ENCODE measurements at regions not wholly inside any gene's neighbourhood (a gene's known extent, or its start where the extent isn't known, plus 50 kb on each side); places are given as distances from the start of the nearest gene placed in this dataset.

DNA sequence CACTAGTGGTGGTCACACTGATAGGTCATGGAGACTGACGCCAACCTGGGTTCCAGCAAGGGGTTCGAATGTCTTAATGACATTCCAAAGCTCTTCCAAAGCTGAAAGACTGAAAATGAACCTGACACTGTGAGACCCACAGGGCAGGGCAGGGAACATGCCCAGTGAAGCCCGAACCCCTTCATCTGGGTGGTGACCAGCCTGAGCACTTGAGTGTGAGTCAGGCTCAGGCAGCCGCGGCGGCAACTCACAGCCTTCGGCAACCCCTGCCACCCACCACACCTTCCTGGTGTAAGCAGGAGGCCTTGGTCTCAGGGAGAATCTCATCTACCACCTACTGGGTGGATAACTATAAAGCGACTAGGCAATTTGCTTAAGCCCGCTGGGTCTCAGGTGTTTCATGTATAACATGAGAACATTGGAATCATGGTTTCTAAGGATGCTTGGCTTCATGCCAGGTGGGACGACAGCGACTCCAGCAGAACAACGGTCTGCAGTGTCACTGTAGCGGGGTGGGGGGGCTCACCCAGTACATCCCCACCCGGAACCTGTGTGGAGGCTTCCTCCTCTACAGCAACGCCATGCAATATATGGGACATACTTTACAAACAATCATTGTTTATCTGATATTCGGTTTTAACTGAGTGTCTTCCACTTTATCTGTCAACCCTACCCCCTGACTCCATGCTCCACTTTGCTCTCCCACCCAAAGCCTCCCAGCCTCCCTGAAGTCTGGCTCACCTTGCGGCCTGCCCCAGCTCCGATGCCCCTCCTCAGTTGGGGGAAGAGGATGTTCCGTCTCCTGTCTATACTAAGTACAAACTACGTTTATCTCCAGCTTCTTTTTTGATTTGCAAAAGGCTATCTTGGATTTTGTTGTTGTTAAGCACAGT, 125.0 kb upstream of the MEF2A start:
- no peak overlapping the region for H3K4me3 ChIP-seq (ENCODE audit: severe bottlenecking)
- no peak overlapping the region for H3K27ac ChIP-seq (ENCODE audit: poor library complexity, severe bottlenecking)
- H3K4me1 ChIP-seq (ENCODE audit: insufficient read depth, poor library complexity, severe bottlenecking): peaks cover 13% of the 10 kb centered on the region
- H3K27me3 ChIP-seq (ENCODE audit: insufficient read depth, poor library complexity, severe bottlenecking): no peaks in the 10 kb centered on the region
- DNase-seq (ENCODE audit: low spot score) (peak; percentile 67), ATAC-seq (ENCODE audit: low read depth) (no peak)
- no peaks in the 10 kb centered on the region for H3K9me3 ChIP-seq (ENCODE audit: severe bottlenecking)
- TF ChIP-seq, protein P1, sequence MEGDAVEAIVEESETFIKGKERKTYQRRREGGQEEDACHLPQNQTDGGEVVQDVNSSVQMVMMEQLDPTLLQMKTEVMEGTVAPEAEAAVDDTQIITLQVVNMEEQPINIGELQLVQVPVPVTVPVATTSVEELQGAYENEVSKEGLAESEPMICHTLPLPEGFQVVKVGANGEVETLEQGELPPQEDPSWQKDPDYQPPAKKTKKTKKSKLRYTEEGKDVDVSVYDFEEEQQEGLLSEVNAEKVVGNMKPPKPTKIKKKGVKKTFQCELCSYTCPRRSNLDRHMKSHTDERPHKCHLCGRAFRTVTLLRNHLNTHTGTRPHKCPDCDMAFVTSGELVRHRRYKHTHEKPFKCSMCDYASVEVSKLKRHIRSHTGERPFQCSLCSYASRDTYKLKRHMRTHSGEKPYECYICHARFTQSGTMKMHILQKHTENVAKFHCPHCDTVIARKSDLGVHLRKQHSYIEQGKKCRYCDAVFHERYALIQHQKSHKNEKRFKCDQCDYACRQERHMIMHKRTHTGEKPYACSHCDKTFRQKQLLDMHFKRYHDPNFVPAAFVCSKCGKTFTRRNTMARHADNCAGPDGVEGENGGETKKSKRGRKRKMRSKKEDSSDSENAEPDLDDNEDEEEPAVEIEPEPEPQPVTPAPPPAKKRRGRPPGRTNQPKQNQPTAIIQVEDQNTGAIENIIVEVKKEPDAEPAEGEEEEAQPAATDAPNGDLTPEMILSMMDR (IDR thresholded peaks at IDR 0.05; ENCODE audit: poor library complexity, severe bottlenecking): no peak
- H3K36me3 ChIP-seq (ENCODE audit: low read depth): no peaks in the 10 kb centered on the region

DNA sequence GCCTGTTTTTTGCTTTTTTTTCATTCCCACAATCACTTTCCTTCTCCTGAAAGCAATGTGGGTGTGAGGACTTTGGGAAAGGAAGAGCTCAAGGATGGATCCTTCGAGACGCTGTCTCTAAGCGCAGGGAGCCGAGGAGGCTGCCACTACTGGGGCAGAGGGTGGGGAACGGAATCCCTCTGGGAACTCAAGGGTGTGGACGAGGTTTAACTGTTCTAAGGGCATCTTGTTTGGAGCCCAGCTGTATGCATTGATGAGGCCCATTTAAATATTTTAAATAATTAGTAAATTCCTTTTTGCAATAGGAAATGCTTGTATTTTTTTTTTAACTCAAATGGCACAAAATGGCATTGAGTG, 124.4 kb upstream of the MEF2A start:
- H3K36me3 ChIP-seq (ENCODE audit: low read depth): no peaks in the 10 kb centered on the region
- no peaks in the 10 kb centered on the region for H3K27me3 ChIP-seq (ENCODE audit: insufficient read depth, poor library complexity, severe bottlenecking)
- H3K4me3 ChIP-seq (ENCODE audit: severe bottlenecking): no peak overlapping the region
- TF ChIP-seq, protein P1 (IDR thresholded peaks at IDR 0.05; ENCODE audit: poor library complexity, severe bottlenecking): no peak
- DNase-seq (ENCODE audit: low spot score) (no peak), ATAC-seq (ENCODE audit: low read depth) (no peak)
- H3K27ac ChIP-seq (ENCODE audit: poor library complexity, severe bottlenecking): no peak overlapping the region
- peaks cover 13% of the 10 kb centered on the region for H3K4me1 ChIP-seq (ENCODE audit: insufficient read depth, poor library complexity, severe bottlenecking)
- H3K9me3 ChIP-seq (ENCODE audit: severe bottlenecking): no peaks in the 10 kb centered on the region

DNA sequence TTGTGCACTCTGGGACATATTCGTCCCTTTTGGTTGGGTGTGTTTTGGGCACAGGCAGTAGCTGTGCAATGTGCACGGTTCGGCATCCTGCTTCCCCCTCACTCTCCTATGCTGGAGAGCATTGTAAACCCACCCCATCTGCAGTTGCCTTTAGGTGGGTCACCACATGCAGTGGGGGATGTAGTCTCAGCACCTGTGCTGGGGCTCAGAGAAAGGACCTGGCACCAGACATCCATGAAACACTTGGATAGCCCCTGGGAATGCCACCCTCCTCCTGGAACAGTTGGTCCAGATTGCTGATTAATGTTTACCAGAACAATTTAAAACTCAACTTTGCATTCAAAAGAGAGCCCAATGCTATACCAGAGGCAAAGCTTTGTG, 123.9 kb upstream of the MEF2A start:
- Histone ChIP-seq H3K9me3 (ENCODE audit: severe bottlenecking) (no peaks in the 10 kb centered on the region), H3K27ac (ENCODE audit: poor library complexity, severe bottlenecking) (peak overlapping the region; percentile 17), H3K4me3 (ENCODE audit: severe bottlenecking) (no peak overlapping the region), H3K27me3 (ENCODE audit: insufficient read depth, poor library complexity, severe bottlenecking) (no peaks in the 10 kb centered on the region), H3K4me1 (ENCODE audit: insufficient read depth, poor library complexity, severe bottlenecking) (peaks cover 13% of the 10 kb centered on the region), H3K36me3 (ENCODE audit: low read depth) (no peaks in the 10 kb centered on the region)
- TF ChIP-seq, protein P1 (IDR thresholded peaks at IDR 0.05; ENCODE audit: poor library complexity, severe bottlenecking): no peak
- ATAC-seq (ENCODE audit: low read depth) (no peak), DNase-seq (ENCODE audit: low spot score) (no peak)

GRCh38 chr15:99442252-99442897, 123.4 kb upstream of the MEF2A start:
- peaks cover 13% of the 10 kb centered on the region for H3K4me1 ChIP-seq (ENCODE audit: insufficient read depth, poor library complexity, severe bottlenecking)
- H3K27me3 ChIP-seq (ENCODE audit: insufficient read depth, poor library complexity, severe bottlenecking): no peaks in the 10 kb centered on the region
- H3K27ac ChIP-seq (ENCODE audit: poor library complexity, severe bottlenecking): peak overlapping the region; percentile 17
- H3K36me3 ChIP-seq (ENCODE audit: low read depth): no peaks in the 10 kb centered on the region
- no peaks in the 10 kb centered on the region for H3K9me3 ChIP-seq (ENCODE audit: severe bottlenecking)
- DNase-seq (ENCODE audit: low spot score): peak; percentile 86
- H3K4me3 ChIP-seq (ENCODE audit: severe bottlenecking): no peak overlapping the region
- peak; percentile 95 for ATAC-seq (ENCODE audit: low read depth)
- TF ChIP-seq, protein P1 (IDR thresholded peaks at IDR 0.05; ENCODE audit: poor library complexity, severe bottlenecking): no peak

Data from RWPE2 (cell line).